ENCODE measurements at regions not wholly inside any gene's neighbourhood (a gene's known extent, or its start where the extent isn't known, plus 50 kb on each side); places are given as distances from the start of the nearest gene placed in this dataset.

- Histone ChIP-seq H3K27me3 (ENCODE audit: control insufficient read depth, insufficient read depth, low read length) (no peaks in the 10 kb centered on the region), H3K27ac (ENCODE audit: low read depth, low read length) (no peak overlapping the region), H3K9me3 (ENCODE audit: control insufficient read depth, insufficient read depth, low read length) (no peaks in the 10 kb centered on the region), H3K4me3 (ENCODE audit: low read depth, low read length) (no peak overlapping the region)
- POLR2A ChIA-PET: no interaction called here
- CTCF ChIA-PET: no interaction called here
- TF ChIP-seq, protein P1, sequence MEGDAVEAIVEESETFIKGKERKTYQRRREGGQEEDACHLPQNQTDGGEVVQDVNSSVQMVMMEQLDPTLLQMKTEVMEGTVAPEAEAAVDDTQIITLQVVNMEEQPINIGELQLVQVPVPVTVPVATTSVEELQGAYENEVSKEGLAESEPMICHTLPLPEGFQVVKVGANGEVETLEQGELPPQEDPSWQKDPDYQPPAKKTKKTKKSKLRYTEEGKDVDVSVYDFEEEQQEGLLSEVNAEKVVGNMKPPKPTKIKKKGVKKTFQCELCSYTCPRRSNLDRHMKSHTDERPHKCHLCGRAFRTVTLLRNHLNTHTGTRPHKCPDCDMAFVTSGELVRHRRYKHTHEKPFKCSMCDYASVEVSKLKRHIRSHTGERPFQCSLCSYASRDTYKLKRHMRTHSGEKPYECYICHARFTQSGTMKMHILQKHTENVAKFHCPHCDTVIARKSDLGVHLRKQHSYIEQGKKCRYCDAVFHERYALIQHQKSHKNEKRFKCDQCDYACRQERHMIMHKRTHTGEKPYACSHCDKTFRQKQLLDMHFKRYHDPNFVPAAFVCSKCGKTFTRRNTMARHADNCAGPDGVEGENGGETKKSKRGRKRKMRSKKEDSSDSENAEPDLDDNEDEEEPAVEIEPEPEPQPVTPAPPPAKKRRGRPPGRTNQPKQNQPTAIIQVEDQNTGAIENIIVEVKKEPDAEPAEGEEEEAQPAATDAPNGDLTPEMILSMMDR (IDR thresholded peaks at IDR 0.05; ENCODE audit: low read depth, low read length): no peak
- no peak for DNase-seq (ENCODE audit: low read depth, low spot score)
Measured at GRCh38 chr5:66413931-66414330, 182.3 kb upstream of the MAST4 start.

DNA sequence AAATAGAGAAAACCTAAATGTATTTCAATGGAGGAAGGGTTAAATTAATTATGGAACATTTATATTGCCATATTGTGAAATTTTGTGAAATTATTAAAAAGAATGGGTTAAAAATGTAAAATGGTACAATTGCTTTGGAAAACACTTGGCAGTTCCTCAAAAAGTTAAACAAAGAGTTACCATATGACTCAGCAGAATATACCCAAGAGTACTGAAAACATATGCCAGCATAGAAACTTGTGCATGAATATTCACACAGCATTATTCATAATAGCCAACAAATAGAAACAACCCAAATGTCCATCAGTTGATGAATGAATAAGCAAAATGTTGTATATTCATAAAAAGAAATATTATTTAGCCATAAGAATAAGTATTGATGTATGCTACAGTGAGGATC lies 181.0 kb upstream of the MAST4 start:
- Histone ChIP-seq H3K9me3 (ENCODE audit: control insufficient read depth, insufficient read depth, low read length) (no peaks in the 10 kb centered on the region), H3K27ac (ENCODE audit: low read depth, low read length) (no peak overlapping the region), H3K4me3 (ENCODE audit: low read depth, low read length) (no peak overlapping the region), H3K27me3 (ENCODE audit: control insufficient read depth, insufficient read depth, low read length) (no peaks in the 10 kb centered on the region)
- DNase-seq (ENCODE audit: low read depth, low spot score): no peak
- POLR2A ChIA-PET: no interaction called here
- TF ChIP-seq, protein P1 (IDR thresholded peaks at IDR 0.05; ENCODE audit: low read depth, low read length): no peak
- CTCF ChIA-PET: no interaction called here

GRCh38 chr5:66416698-66417097 lies 179.5 kb upstream of the MAST4 start:
- TF ChIP-seq, protein P1 (IDR thresholded peaks at IDR 0.05; ENCODE audit: low read depth, low read length): no peak
- Histone ChIP-seq H3K4me3 (ENCODE audit: low read depth, low read length) (no peak overlapping the region), H3K9me3 (ENCODE audit: control insufficient read depth, insufficient read depth, low read length) (no peaks in the 10 kb centered on the region), H3K27ac (ENCODE audit: low read depth, low read length) (no peak overlapping the region), H3K27me3 (ENCODE audit: control insufficient read depth, insufficient read depth, low read length) (no peaks in the 10 kb centered on the region)
- CTCF ChIA-PET: no interaction called here
- no peak for DNase-seq (ENCODE audit: low read depth, low spot score)
- POLR2A ChIA-PET: no interaction called here

- ChIA-PET POLR2A (no interaction called here), CTCF (interaction anchor here (1.1 to 1.2 kb wide), 2 partner anchors 110 to 111 kb away, joined by 3 read pairs; no protein-coding TSS in a partner anchor)
- Histone ChIP-seq H3K4me3 (ENCODE audit: low read depth, low read length) (no peak overlapping the region), H3K27ac (ENCODE audit: low read depth, low read length) (no peak overlapping the region), H3K9me3 (ENCODE audit: control insufficient read depth, insufficient read depth, low read length) (no peaks in the 10 kb centered on the region), H3K27me3 (ENCODE audit: control insufficient read depth, insufficient read depth, low read length) (no peaks in the 10 kb centered on the region)
- DNase-seq (ENCODE audit: low read depth, low spot score): no peak
- TF ChIP-seq, protein P1 (IDR thresholded peaks at IDR 0.05; ENCODE audit: low read depth, low read length): no peak
Measured at GRCh38 chr5:66417781-66418180, 178.4 kb upstream of the MAST4 start.

DNA sequence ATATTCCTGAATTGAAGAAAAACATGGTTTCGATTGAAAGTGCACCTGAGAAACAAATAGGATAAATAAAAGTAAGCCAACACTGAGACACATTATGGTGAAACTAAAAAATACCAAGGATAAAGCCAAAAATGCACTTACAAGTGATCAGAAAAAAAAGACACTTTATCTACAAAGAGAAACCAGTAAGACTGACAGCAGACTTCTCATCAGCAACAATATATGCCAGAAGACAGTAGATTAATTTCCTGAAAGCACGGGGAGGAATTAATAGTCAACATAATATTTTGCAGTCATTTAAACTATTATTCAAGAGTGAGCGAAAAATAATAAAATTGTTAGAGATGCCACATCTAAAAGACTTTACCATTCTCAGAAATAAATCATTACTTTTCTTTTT lies 172.7 kb upstream of the MAST4 start:
- H3K27ac ChIP-seq (ENCODE audit: low read depth, low read length): no peak overlapping the region
- H3K27me3 ChIP-seq (ENCODE audit: control insufficient read depth, insufficient read depth, low read length): peaks cover 4% of the 10 kb centered on the region
- H3K4me3 ChIP-seq (ENCODE audit: low read depth, low read length): no peak overlapping the region
- TF ChIP-seq, protein P1 (IDR thresholded peaks at IDR 0.05; ENCODE audit: low read depth, low read length): no peak
- CTCF ChIA-PET: no interaction called here
- POLR2A ChIA-PET: no interaction called here
- H3K9me3 ChIP-seq (ENCODE audit: control insufficient read depth, insufficient read depth, low read length): no peaks in the 10 kb centered on the region; the same call in 1 of the 2 replicates
- no peak for DNase-seq (ENCODE audit: low read depth, low spot score)

Measured in AG04450 (cell line).